Astrocyte (in vitro differentiated cells and primary cell): ENCODE measurements at regions not wholly inside any gene's neighbourhood (a gene's known extent, or its start where the extent isn't known, plus 50 kb on each side); places are given as distances from the start of the nearest gene placed in this dataset.

Experiments used
- DNase-seq: peaks from one replicate; pipeline ENCODE4 v3.0.0-alpha.2; 2010; ENCODE audit warnings: low read depth
- FAIRE-seq: peaks from 2 replicates; lab custom pipeline; 2011; peaks lifted over from hg19 to GRCh38; lab: Jason Lieb, UNC
- H2AFZ ChIP-seq: 2 replicates; pipeline ENCODE4 v1.6.0; 2012; ENCODE audit warnings: low read depth, low read length, inconsistent platforms
- H3K27ac ChIP-seq: 2 replicates; pipeline ENCODE4 v1.5.1; 2011; ENCODE audit warnings: low read depth, low read length, inconsistent platforms
- H3K27me3 ChIP-seq: 2 replicates; pipeline ENCODE4 v1.6.0; 2011; ENCODE audit warnings: low read length, inconsistent platforms; ENCODE audit not compliant: insufficient read depth
- H3K36me3 ChIP-seq: 2 replicates; pipeline ENCODE4 v1.5.1; 2011; ENCODE audit warnings: low read length, inconsistent platforms; ENCODE audit not compliant: insufficient read depth
- H3K4me1 ChIP-seq: 2 replicates; pipeline ENCODE4 v1.5.1; 2011; ENCODE audit warnings: low read length, inconsistent platforms; ENCODE audit not compliant: insufficient read depth
- H3K4me2 ChIP-seq: 2 replicates; pipeline ENCODE4 v1.6.0; 2012; ENCODE audit warnings: low read length, inconsistent platforms
- H3K4me3 ChIP-seq: 2 replicates; pipeline ENCODE4 v1.5.1; 2011; ENCODE audit warnings: low read depth, mild to moderate bottlenecking, low read length, inconsistent platforms; ENCODE audit not compliant: insufficient read depth
- H3K79me2 ChIP-seq: 2 replicates; pipeline ENCODE4 v1.6.0; 2012; ENCODE audit warnings: mild to moderate bottlenecking, low read length, inconsistent platforms; ENCODE audit not compliant: insufficient read depth
- H3K9ac ChIP-seq: 2 replicates; pipeline ENCODE4 v1.6.0; 2012; ENCODE audit warnings: mild to moderate bottlenecking, low read length, inconsistent platforms
- H3K9me3 ChIP-seq: 2 replicates; pipeline ENCODE4 v1.5.1; 2012; ENCODE audit warnings: low read depth, mild to moderate bottlenecking, low read length, inconsistent platforms; ENCODE audit not compliant: insufficient read depth
- H4K20me1 ChIP-seq: 2 replicates; pipeline ENCODE4 v1.6.0; 2012; ENCODE audit warnings: low read length, inconsistent platforms; ENCODE audit not compliant: insufficient read depth
- H3K27ac Mint-ChIP-seq: one replicate; pipeline ENCODE4 v1.8.0; 2021; ENCODE audit warnings: mild to moderate bottlenecking, mixed read lengths; ENCODE audit not compliant: unreplicated experiment
- H3K27me3 Mint-ChIP-seq: one replicate; pipeline ENCODE4 v1.8.0; 2021; ENCODE audit warnings: low read depth, mixed read lengths; ENCODE audit not compliant: unreplicated experiment
- H3K36me3 Mint-ChIP-seq: one replicate; pipeline ENCODE4 v1.8.0; 2021; ENCODE audit warnings: low read depth, mixed read lengths; ENCODE audit not compliant: unreplicated experiment
- H3K4me1 Mint-ChIP-seq: one replicate; pipeline ENCODE4 v1.8.0; 2021; ENCODE audit warnings: low read depth, mixed read lengths; ENCODE audit not compliant: unreplicated experiment
- H3K4me3 Mint-ChIP-seq: one replicate; pipeline ENCODE4 v1.8.0; 2021; ENCODE audit warnings: mild to moderate bottlenecking, moderate library complexity, mixed read lengths; ENCODE audit not compliant: unreplicated experiment
- H3K9me3 Mint-ChIP-seq: one replicate; pipeline ENCODE4 v1.8.0; 2021; ENCODE audit warnings: mild to moderate bottlenecking, mixed read lengths; ENCODE audit not compliant: unreplicated experiment
- EZH2 ChIP-seq: IDR thresholded peaks from 2 replicates; pipeline ENCODE4 v1.6.1; 2012; ENCODE audit warnings: mild to moderate bottlenecking, low read length, inconsistent platforms; ENCODE audit not compliant: insufficient read depth
- TF ChIP-seq, protein P1 (sequence below): IDR thresholded peaks from 2 replicates; pipeline ENCODE4 v1.5.1; 2011; ENCODE audit warnings: low read depth, mild to moderate bottlenecking, inconsistent platforms, low read length, moderate library complexity; ENCODE audit not compliant: insufficient read depth

DNA sequence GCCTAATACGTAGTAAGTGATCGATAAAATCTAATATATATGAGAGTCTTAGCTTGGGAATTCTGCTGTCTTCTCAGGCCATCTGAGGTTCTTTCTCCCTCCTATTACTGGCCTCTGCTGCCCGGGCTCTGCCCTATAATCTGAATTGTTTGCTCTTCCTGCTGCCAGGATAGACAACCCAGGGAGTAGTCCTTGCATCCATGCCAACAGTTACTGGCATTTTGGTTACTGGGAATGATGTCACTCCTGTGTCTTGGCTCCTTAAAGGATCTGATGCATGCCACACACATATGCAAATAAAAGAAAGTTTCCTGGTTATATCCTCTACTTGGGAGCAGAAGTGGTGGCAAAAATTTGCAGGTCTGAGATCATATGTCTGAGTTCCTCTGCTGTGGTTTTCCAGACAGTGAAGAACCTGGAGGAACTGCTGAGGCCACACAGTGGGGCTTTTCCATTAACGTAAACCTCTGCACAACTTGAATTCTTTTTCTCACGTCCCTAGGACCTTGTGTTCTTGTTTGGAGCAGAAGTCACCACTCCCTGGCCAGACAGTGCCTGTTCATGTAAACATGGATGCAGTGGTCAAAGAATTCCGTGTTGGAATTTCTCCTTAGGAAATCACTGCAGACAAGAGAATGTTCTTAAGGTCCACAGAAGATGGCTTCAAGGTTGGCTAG lies 320.6 kb upstream of the TBX3 start:
- no peak for FAIRE-seq
- H2AFZ ChIP-seq, result no peak overlapping the region
- no peaks in the 10 kb centered on the region for H3K79me2 ChIP-seq
- peaks cover 3% of the 10 kb centered on the region for H3K4me1 Mint-ChIP-seq
- H3K36me3 Mint-ChIP-seq, result no peaks in the 10 kb centered on the region
- H3K4me3 ChIP-seq, result no peak overlapping the region
- no peaks in the 10 kb centered on the region for H4K20me1 ChIP-seq
- H3K4me2 ChIP-seq, result no peak overlapping the region
- no peak overlapping the region for H3K9ac ChIP-seq
- no peaks in the 10 kb centered on the region for H3K9me3 Mint-ChIP-seq
- no peak overlapping the region for H3K27ac ChIP-seq
- H3K36me3 ChIP-seq, result no peaks in the 10 kb centered on the region
- no peaks in the 10 kb centered on the region for H3K9me3 ChIP-seq
- no peak for DNase-seq
- TF ChIP-seq, protein P1, sequence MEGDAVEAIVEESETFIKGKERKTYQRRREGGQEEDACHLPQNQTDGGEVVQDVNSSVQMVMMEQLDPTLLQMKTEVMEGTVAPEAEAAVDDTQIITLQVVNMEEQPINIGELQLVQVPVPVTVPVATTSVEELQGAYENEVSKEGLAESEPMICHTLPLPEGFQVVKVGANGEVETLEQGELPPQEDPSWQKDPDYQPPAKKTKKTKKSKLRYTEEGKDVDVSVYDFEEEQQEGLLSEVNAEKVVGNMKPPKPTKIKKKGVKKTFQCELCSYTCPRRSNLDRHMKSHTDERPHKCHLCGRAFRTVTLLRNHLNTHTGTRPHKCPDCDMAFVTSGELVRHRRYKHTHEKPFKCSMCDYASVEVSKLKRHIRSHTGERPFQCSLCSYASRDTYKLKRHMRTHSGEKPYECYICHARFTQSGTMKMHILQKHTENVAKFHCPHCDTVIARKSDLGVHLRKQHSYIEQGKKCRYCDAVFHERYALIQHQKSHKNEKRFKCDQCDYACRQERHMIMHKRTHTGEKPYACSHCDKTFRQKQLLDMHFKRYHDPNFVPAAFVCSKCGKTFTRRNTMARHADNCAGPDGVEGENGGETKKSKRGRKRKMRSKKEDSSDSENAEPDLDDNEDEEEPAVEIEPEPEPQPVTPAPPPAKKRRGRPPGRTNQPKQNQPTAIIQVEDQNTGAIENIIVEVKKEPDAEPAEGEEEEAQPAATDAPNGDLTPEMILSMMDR, result no peak
- TF ChIP-seq EZH2, result no peak
- peaks cover 48% of the 10 kb centered on the region for H3K27me3 Mint-ChIP-seq
- no peak overlapping the region for H3K4me3 Mint-ChIP-seq
- no peak overlapping the region for H3K27ac Mint-ChIP-seq
- no peaks in the 10 kb centered on the region for H3K27me3 ChIP-seq
- no peaks in the 10 kb centered on the region for H3K4me1 ChIP-seq

DNA sequence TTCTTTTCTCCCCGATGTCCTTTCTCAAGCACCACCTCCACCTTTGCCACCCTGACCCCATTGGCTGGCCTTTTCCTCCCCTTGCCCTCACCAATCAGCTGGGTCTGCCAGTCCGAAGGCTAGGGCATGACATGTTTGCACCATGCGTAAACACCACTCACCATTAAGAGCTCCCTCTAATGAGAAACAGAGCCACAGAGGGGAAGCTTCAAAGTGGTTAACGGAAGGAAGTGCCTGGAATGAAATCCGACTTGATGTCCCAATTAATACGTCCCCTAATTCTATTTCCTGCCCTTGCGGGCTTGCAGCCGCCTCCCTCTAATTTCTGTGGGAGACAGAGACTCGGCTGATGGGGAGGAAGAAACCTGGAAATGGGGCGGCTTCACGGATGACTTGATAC lies 318.5 kb upstream of the TBX3 start:
- no peak overlapping the region for H2AFZ ChIP-seq
- peaks cover 8% of the 10 kb centered on the region for H3K4me1 Mint-ChIP-seq
- H4K20me1 ChIP-seq, result no peaks in the 10 kb centered on the region
- H3K4me1 ChIP-seq, result no peaks in the 10 kb centered on the region
- no peaks in the 10 kb centered on the region for H3K9me3 ChIP-seq
- no peaks in the 10 kb centered on the region for H3K27me3 ChIP-seq
- no peak overlapping the region for H3K4me2 ChIP-seq
- no peak for DNase-seq
- H3K9me3 Mint-ChIP-seq, result no peaks in the 10 kb centered on the region
- no peak overlapping the region for H3K27ac ChIP-seq
- no peaks in the 10 kb centered on the region for H3K36me3 Mint-ChIP-seq
- FAIRE-seq, result no peak
- no peak overlapping the region for H3K9ac ChIP-seq
- H3K79me2 ChIP-seq, result no peaks in the 10 kb centered on the region
- H3K27ac Mint-ChIP-seq, result no peak overlapping the region
- no peak overlapping the region for H3K4me3 Mint-ChIP-seq
- H3K36me3 ChIP-seq, result no peaks in the 10 kb centered on the region
- no peak overlapping the region for H3K4me3 ChIP-seq
- H3K27me3 Mint-ChIP-seq, result peaks cover 33% of the 10 kb centered on the region
- TF ChIP-seq, protein P1, result no peak
- no peak for TF ChIP-seq EZH2

DNA sequence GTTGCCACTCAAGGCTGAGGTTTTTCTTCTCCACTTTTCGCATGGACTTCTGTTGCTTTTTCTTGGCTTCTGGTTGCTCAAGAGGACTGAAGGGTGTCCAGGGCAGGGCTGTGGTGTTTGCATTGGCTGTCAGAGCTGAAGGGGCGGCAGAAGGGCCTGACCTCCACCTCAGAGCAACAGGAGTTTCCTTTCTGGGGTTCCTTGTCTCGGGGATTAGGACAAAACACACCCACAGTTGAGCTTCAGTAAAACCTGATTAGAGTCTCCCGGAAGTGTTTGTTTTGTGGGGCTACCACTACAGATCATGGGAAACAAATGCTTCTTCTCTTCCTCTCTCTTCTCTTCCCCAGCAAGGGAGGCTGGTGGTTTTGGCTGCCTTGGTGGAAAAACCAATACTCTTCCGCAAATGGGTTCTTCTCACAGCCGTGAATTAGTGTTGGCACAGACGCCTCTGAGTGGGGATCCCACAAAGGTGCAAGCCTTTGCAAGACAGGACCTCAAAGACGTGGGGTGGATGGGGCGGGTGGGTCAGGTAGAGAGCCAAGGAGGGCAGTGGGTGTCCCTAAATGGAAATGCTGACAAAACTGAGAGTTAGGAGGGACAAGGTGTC lies 317.7 kb upstream of the TBX3 start:
- Mint-ChIP-seq H3K4me1 (peaks cover 8% of the 10 kb centered on the region), H3K36me3 (no peaks in the 10 kb centered on the region), H3K4me3 (no peak overlapping the region), H3K27me3 (peaks cover 32% of the 10 kb centered on the region), H3K27ac (no peak overlapping the region), H3K9me3 (peaks cover 4% of the 10 kb centered on the region)
- no peaks in the 10 kb centered on the region for H3K36me3 ChIP-seq
- H3K4me3 ChIP-seq, result no peak overlapping the region
- no peak overlapping the region for H3K9ac ChIP-seq
- no peaks in the 10 kb centered on the region for H3K9me3 ChIP-seq
- TF ChIP-seq, protein P1, result no peak
- TF ChIP-seq EZH2, result no peak
- DNase-seq (no peak), FAIRE-seq (no peak)
- H3K4me2 ChIP-seq, result no peak overlapping the region
- H3K4me1 ChIP-seq, result no peaks in the 10 kb centered on the region
- H3K27ac ChIP-seq, result no peak overlapping the region
- H2AFZ ChIP-seq, result no peak overlapping the region
- H3K27me3 ChIP-seq, result no peaks in the 10 kb centered on the region
- no peaks in the 10 kb centered on the region for H3K79me2 ChIP-seq
- H4K20me1 ChIP-seq, result no peaks in the 10 kb centered on the region
